B cell (primary cell): ENCODE measurements at regions not wholly inside any gene's neighbourhood (a gene's known extent, or its start where the extent isn't known, plus 50 kb on each side); places are given as distances from the start of the nearest gene placed in this dataset.

Source experiments
- ATAC-seq: fragments of 200-7000 bp; cut with Tn5 transposase; one replicate; pipeline ENCODE4 v1.10.0; 2021; ENCODE audit warnings: low read depth, mild to moderate bottlenecking, moderate number of reproducible peaks, moderate library complexity
- CTCF ChIA-PET: fragments of 350-600 bp; sonication (Branson Sonifier 250); formaldehyde crosslinking; loops from one replicate; lab custom pipeline; 2021; ENCODE audit warnings: antibody characterized with exemption, inconsistent platforms; lab: Charles Lee
- POLR2A ChIA-PET: fragments of 350-600 bp; sonication (Branson Sonifier 250); formaldehyde crosslinking; loops from one replicate; lab custom pipeline; 2021; ENCODE audit warnings: antibody characterized with exemption; lab: Charles Lee
- DNase-seq: peaks from one replicate; pipeline ENCODE4 v3.0.0; 2013
- H2AFZ ChIP-seq: 2 replicates; pipeline ENCODE4 v1.6.1; 2012; ENCODE audit warnings: mild to moderate bottlenecking, low read depth, low read length; ENCODE audit not compliant: insufficient read depth, poor library complexity, severe bottlenecking
- H3K27ac ChIP-seq, 2 donors: 1 replicate in 1 of 2; 2 replicates in 1 of 2; pipeline ENCODE4 v1.5.1; 2012 to 2013; ENCODE audit warnings: low read length in 2 of 2, mild to moderate bottlenecking in 2 of 2, moderate library complexity in 1 of 2
- H3K27me3 ChIP-seq, 4 experiments: fragments of 200-600 bp in 1 of 4; sonication (generic) in 1 of 4; replicated peaks in 1 of 4; 1 replicate in 2 of 4; 2 replicates in 2 of 4; pipeline versions ENCODE4 v1.6.1 to v1.7.0; 2013 to 2016; ENCODE audit warnings: low read length in 3 of 4, mild to moderate bottlenecking in 2 of 4, mixed read lengths in 1 of 4, moderate library complexity in 1 of 4; ENCODE audit not compliant: insufficient read depth in 4 of 4, control insufficient read depth in 3 of 4; ENCODE audit errors: control extremely low read depth in 1 of 4
- H3K36me3 ChIP-seq, 2 experiments: replicated peaks in 1 of 2; 1 replicate in 1 of 2; 2 replicates in 1 of 2; pipeline versions ENCODE4 v1.6.1 to v1.7.1; 2013; ENCODE audit warnings: low read length in 1 of 2; ENCODE audit not compliant: insufficient read depth in 2 of 2, control insufficient read depth in 1 of 2; ENCODE audit errors: control extremely low read depth in 1 of 2, extremely low read depth in 1 of 2
- H3K4me1 ChIP-seq, 2 donors: fragments of 200-600 bp in 1 of 2; sonication (generic) in 1 of 2; 1 replicate in 1 of 2; 2 replicates in 1 of 2; pipeline versions ENCODE4 v1.5.1 to v1.6.1; 2013 to 2017; ENCODE audit warnings: low read length in 2 of 2; ENCODE audit not compliant: control insufficient read depth in 2 of 2, insufficient read depth in 2 of 2
- H3K4me2 ChIP-seq: replicated peaks from 2 replicates; pipeline ENCODE3; 2012; ENCODE audit warnings: mild to moderate bottlenecking, low read depth, low read length; ENCODE audit not compliant: poor library complexity, severe bottlenecking
- H3K4me3 ChIP-seq, 5 experiments: fragments of 200-600 bp in 1 of 5; sonication (generic) in 1 of 5; 1 replicate in 3 of 5; 2 replicates in 2 of 5; pipeline versions ENCODE4 v1.5.1 to v1.7.0; 2011 to 2016; ENCODE audit warnings: low read length in 4 of 5, mild to moderate bottlenecking in 4 of 5, low read depth in 2 of 5, control low read depth in 1 of 5, moderate library complexity in 1 of 5; ENCODE audit not compliant: insufficient read depth in 1 of 5; ENCODE audit errors: control extremely low read depth in 1 of 5, extremely low read depth in 1 of 5
- H3K79me2 ChIP-seq: fragments of 200-600 bp; sonication (generic); one replicate; pipeline ENCODE4 v1.6.0; 2016; ENCODE audit warnings: low read length; ENCODE audit not compliant: control insufficient read depth, insufficient read depth
- H3K9ac ChIP-seq: fragments of 200-600 bp; sonication (generic); 2 replicates; pipeline ENCODE4 v1.6.1; 2017; ENCODE audit warnings: mild to moderate bottlenecking, low read length, moderate library complexity
- H3K9me3 ChIP-seq, 3 donors: one replicate each; pipeline versions ENCODE4 v1.6.1 to v1.7.1; 2013; ENCODE audit warnings: low read length in 2 of 3; ENCODE audit not compliant: control insufficient read depth in 2 of 3, insufficient read depth in 1 of 3; ENCODE audit errors: control extremely low read depth in 1 of 3
- H4K20me1 ChIP-seq: 2 replicates; pipeline ENCODE4 v1.6.0; 2012; ENCODE audit warnings: mild to moderate bottlenecking, low read length; ENCODE audit not compliant: insufficient read depth, control insufficient read depth, poor library complexity, severe bottlenecking
- H3K27ac Mint-ChIP-seq: one replicate; pipeline ENCODE4 v1.8.0; 2021; ENCODE audit warnings: mixed read lengths
- H3K27me3 Mint-ChIP-seq: one replicate; pipeline ENCODE4 v1.8.0; 2021; ENCODE audit warnings: mixed read lengths
- H3K4me1 Mint-ChIP-seq: one replicate; pipeline ENCODE4 v1.8.0; 2021; ENCODE audit warnings: mixed read lengths
- H3K4me3 Mint-ChIP-seq: one replicate; pipeline ENCODE4 v1.8.0; 2021; ENCODE audit warnings: mixed read lengths
- H3K9me3 Mint-ChIP-seq: one replicate; pipeline ENCODE4 v1.8.0; 2022; ENCODE audit warnings: mixed read lengths; ENCODE audit not compliant: insufficient read depth
- CTCF ChIP-seq: fragments of 200-600 bp; IDR thresholded peaks from one replicate; pipeline ENCODE4 v1.8.0; 2022; ENCODE audit warnings: antibody characterized with exemption, mild to moderate bottlenecking
- EZH2 ChIP-seq: IDR thresholded peaks from 2 replicates; pipeline ENCODE4 v1.6.1; 2012; ENCODE audit warnings: borderline replicate concordance, low read depth, mild to moderate bottlenecking, moderate library complexity, low read length; ENCODE audit not compliant: insufficient read depth, poor library complexity, severe bottlenecking
- WGBS: methylation state at CpG from one replicate; pipeline ENCODE4 v1.1.5; 2013; ENCODE audit warnings: missing lambda C conversion rate; ENCODE audit not compliant: insufficient coverage; 5-methylcytosine and 5-hydroxymethylcytosine counted together
- intact Hi-C: fragments of 100-400 bp; cut with micrococcal nuclease; formaldehyde crosslinking; loops from one replicate; pipeline ENCODE4 v1.10.0; 2022

GRCh38 chr13:103287659-103288058 lies 221.4 kb upstream of the SLC10A2 start:
- peaks cover 2% of the 10 kb centered on the region for H3K4me1 Mint-ChIP-seq
- no peak for DNase-seq
- Histone ChIP-seq H3K27me3 (no peaks in the 10 kb centered on the region), H4K20me1 (no peaks in the 10 kb centered on the region), H3K9ac (no peak overlapping the region), H3K27ac (no peak overlapping the region), H3K4me1 (no peaks in the 10 kb centered on the region), H3K36me3 (no peaks in the 10 kb centered on the region), H2AFZ (no peak overlapping the region), H3K4me2 (no peak overlapping the region), H3K4me3 (no peak overlapping the region), H3K79me2 (no peaks in the 10 kb centered on the region), H3K9me3 (no peaks in the 10 kb centered on the region)
- TF ChIP-seq CTCF, result no peak
- no peak for TF ChIP-seq EZH2
- ChIA-PET CTCF (no interaction called here), POLR2A (no interaction called here)
- no peak overlapping the region for H3K4me3 Mint-ChIP-seq
- intact Hi-C loops, result no loop called here
- H3K9me3 Mint-ChIP-seq, result no peaks in the 10 kb centered on the region
- ATAC-seq, result no peak
- H3K27me3 Mint-ChIP-seq, result peaks cover 6% of the 10 kb centered on the region
- H3K27ac Mint-ChIP-seq, result no peak overlapping the region

- H3K9me3 Mint-ChIP-seq, result no peaks in the 10 kb centered on the region
- no peaks in the 10 kb centered on the region for H3K36me3 ChIP-seq
- H4K20me1 ChIP-seq, result no peaks in the 10 kb centered on the region
- TF ChIP-seq CTCF (no peak), EZH2 (no peak)
- CTCF ChIA-PET, result no interaction called here
- no peak overlapping the region for H3K9ac ChIP-seq
- no peak overlapping the region for H3K27ac ChIP-seq
- no peaks in the 10 kb centered on the region for H3K79me2 ChIP-seq
- no peak overlapping the region for H3K4me3 Mint-ChIP-seq
- no peak overlapping the region for H3K27ac Mint-ChIP-seq
- POLR2A ChIA-PET, result no interaction called here
- no peaks in the 10 kb centered on the region for H3K4me1 ChIP-seq
- intact Hi-C loops, result no loop called here
- WGBS, result no CpG with 5 or more reads among the region's 2 CpGs
- no peak overlapping the region for H3K4me2 ChIP-seq
- peaks cover 2% of the 10 kb centered on the region for H3K4me1 Mint-ChIP-seq
- H3K27me3 Mint-ChIP-seq, result peaks cover 9% of the 10 kb centered on the region
- H2AFZ ChIP-seq, result no peak overlapping the region
- ATAC-seq (no peak), DNase-seq (no peak)
- no peak overlapping the region for H3K4me3 ChIP-seq
- H3K27me3 ChIP-seq, result no peaks in the 10 kb centered on the region
- H3K9me3 ChIP-seq, result no peaks in the 10 kb centered on the region
Measured at GRCh38 chr13:103284466-103284865, 218.2 kb upstream of the SLC10A2 start.
